Astrocyte (in vitro differentiated cells and primary cell): ENCODE measurements at regions not wholly inside any gene's neighbourhood (a gene's known extent, or its start where the extent isn't known, plus 50 kb on each side); places are given as distances from the start of the nearest gene placed in this dataset.

Source experiments
- CTCF ChIP-seq: IDR thresholded peaks from 2 replicates; pipeline ENCODE4 v1.5.1; 2011; ENCODE audit warnings: low read depth, mild to moderate bottlenecking, inconsistent platforms, low read length, moderate library complexity; ENCODE audit not compliant: insufficient read depth
- EZH2 ChIP-seq: IDR thresholded peaks from 2 replicates; pipeline ENCODE4 v1.6.1; 2012; ENCODE audit warnings: mild to moderate bottlenecking, low read length, inconsistent platforms; ENCODE audit not compliant: insufficient read depth

- TF ChIP-seq CTCF (no peak), EZH2 (no peak)
These were observed 1755.7 kb upstream of the SEL1L start for GRCh38 chr14:83289390-83289789.
